Muscle layer of duodenum (tissue), 2 donors: ENCODE measurements at regions not wholly inside any gene's neighbourhood (a gene's known extent, or its start where the extent isn't known, plus 50 kb on each side); places are given as distances from the start of the nearest gene placed in this dataset.

Experiments
- H3K27ac ChIP-seq: one replicate; pipeline ENCODE4 v1.7.0; 2013; ENCODE audit warnings: mild to moderate bottlenecking, low read length
- H3K27me3 ChIP-seq: one replicate; pipeline ENCODE4 v1.7.0; 2013; ENCODE audit warnings: low read depth, mild to moderate bottlenecking, control low read depth, low read length
- H3K36me3 ChIP-seq, 2 donors: one replicate each; pipeline ENCODE4 v1.7.0; 2013; ENCODE audit warnings: low read length in 2 of 2, control low read depth in 1 of 2, mild to moderate bottlenecking in 1 of 2; ENCODE audit not compliant: insufficient read depth in 2 of 2, control insufficient read depth in 1 of 2
- H3K4me1 ChIP-seq, 2 donors: one replicate each; pipeline ENCODE4 v1.7.0; 2013; ENCODE audit warnings: low read length in 2 of 2, mild to moderate bottlenecking in 2 of 2, control low read depth in 1 of 2, moderate library complexity in 1 of 2; ENCODE audit not compliant: insufficient read depth in 2 of 2, control insufficient read depth in 1 of 2
- H3K4me3 ChIP-seq, 2 donors: one replicate each; pipeline ENCODE4 v1.7.0; 2013; ENCODE audit warnings: low read length in 2 of 2, low read depth in 1 of 2, mild to moderate bottlenecking in 1 of 2
- H3K9me3 ChIP-seq, 2 donors: one replicate each; pipeline ENCODE4 v1.7.0; 2013; ENCODE audit warnings: low read length in 2 of 2, control low read depth in 1 of 2, mild to moderate bottlenecking in 1 of 2; ENCODE audit not compliant: control insufficient read depth in 1 of 2
- donor health status: healthy.

- no peak overlapping the region for H3K27ac ChIP-seq
- no peaks in the 10 kb centered on the region for H3K27me3 ChIP-seq
- H3K9me3 ChIP-seq: peaks cover 0 to 20% of the 10 kb centered on the region in 2 donors
- no peaks in the 10 kb centered on the region for H3K36me3 ChIP-seq
- H3K4me3 ChIP-seq: no peak overlapping the region
- no peaks in the 10 kb centered on the region for H3K4me1 ChIP-seq
Measured at GRCh38 chr6:48844696-48845095, 618.4 kb downstream of the MMUT start.

- Histone ChIP-seq H3K4me3 (no peak overlapping the region), H3K9me3 (peaks cover 0 to 20% of the 10 kb centered on the region in 2 donors), H3K27ac (no peak overlapping the region), H3K4me1 (no peaks in the 10 kb centered on the region), H3K36me3 (no peaks in the 10 kb centered on the region), H3K27me3 (no peaks in the 10 kb centered on the region)
Measured at GRCh38 chr6:48840896-48841295, 622.2 kb downstream of the MMUT start.

DNA sequence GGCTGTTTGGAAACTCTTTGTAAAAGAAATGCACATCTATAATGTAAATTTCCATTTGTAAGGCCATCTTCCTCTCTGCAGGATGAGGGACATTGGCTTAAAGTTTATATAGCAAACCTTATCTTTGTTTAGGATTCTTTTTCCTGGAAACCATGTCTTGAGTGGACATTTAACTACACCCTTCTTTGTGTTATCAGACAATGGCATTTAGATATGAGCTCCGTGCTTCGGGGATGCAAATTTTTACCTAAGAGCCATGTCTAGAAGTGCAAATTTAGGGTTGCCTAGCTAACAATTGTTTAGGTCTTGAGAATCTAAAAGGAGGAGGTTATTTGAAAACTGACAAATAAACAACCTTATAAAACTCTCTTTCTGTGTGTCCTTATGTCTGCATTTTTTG lies 623.8 kb downstream of the MMUT start:
- Histone ChIP-seq H3K9me3 (peaks cover 0 to 16% of the 10 kb centered on the region in 2 donors), H3K27me3 (no peaks in the 10 kb centered on the region), H3K36me3 (no peaks in the 10 kb centered on the region), H3K4me1 (no peaks in the 10 kb centered on the region), H3K27ac (no peak overlapping the region), H3K4me3 (no peak overlapping the region)

- Histone ChIP-seq H3K27me3 (no peaks in the 10 kb centered on the region), H3K9me3 (peaks cover 0 to 15% of the 10 kb centered on the region in 2 donors)
Measured at GRCh38 chr6:48837744-48838143, 625.3 kb downstream of the MMUT start.

GRCh38 chr6:48835421-48835958 lies 627.6 kb downstream of the MMUT start:
- H3K27me3 ChIP-seq: no peaks in the 10 kb centered on the region
- no peaks in the 10 kb centered on the region for H3K36me3 ChIP-seq
- H3K9me3 ChIP-seq: no peaks in the 10 kb centered on the region
- no peak overlapping the region for H3K4me3 ChIP-seq
- no peaks in the 10 kb centered on the region for H3K4me1 ChIP-seq
- no peak overlapping the region for H3K27ac ChIP-seq

More at GRCh38 chr6:48837744-48838143, 625.3 kb downstream of the MMUT start:
- H3K4me1 ChIP-seq: no peaks in the 10 kb centered on the region
- no peaks in the 10 kb centered on the region for H3K36me3 ChIP-seq
- H3K4me3 ChIP-seq: no peak overlapping the region
- no peak overlapping the region for H3K27ac ChIP-seq

- H3K27me3 ChIP-seq: no peaks in the 10 kb centered on the region
- H3K36me3 ChIP-seq: no peaks in the 10 kb centered on the region
- H3K9me3 ChIP-seq: no peaks in the 10 kb centered on the region
- no peak overlapping the region for H3K4me3 ChIP-seq
- no peak overlapping the region for H3K27ac ChIP-seq
- H3K4me1 ChIP-seq: no peaks in the 10 kb centered on the region
Measured at GRCh38 chr6:48834706-48835105, 628.3 kb downstream of the MMUT start.

- no peaks in the 10 kb centered on the region for H3K27me3 ChIP-seq
- no peak overlapping the region for H3K27ac ChIP-seq
- no peaks in the 10 kb centered on the region for H3K36me3 ChIP-seq
- no peak overlapping the region for H3K4me3 ChIP-seq
- no peaks in the 10 kb centered on the region for H3K9me3 ChIP-seq
- no peaks in the 10 kb centered on the region for H3K4me1 ChIP-seq
Measured at GRCh38 chr6:48833916-48834315, 629.1 kb downstream of the MMUT start.

DNA sequence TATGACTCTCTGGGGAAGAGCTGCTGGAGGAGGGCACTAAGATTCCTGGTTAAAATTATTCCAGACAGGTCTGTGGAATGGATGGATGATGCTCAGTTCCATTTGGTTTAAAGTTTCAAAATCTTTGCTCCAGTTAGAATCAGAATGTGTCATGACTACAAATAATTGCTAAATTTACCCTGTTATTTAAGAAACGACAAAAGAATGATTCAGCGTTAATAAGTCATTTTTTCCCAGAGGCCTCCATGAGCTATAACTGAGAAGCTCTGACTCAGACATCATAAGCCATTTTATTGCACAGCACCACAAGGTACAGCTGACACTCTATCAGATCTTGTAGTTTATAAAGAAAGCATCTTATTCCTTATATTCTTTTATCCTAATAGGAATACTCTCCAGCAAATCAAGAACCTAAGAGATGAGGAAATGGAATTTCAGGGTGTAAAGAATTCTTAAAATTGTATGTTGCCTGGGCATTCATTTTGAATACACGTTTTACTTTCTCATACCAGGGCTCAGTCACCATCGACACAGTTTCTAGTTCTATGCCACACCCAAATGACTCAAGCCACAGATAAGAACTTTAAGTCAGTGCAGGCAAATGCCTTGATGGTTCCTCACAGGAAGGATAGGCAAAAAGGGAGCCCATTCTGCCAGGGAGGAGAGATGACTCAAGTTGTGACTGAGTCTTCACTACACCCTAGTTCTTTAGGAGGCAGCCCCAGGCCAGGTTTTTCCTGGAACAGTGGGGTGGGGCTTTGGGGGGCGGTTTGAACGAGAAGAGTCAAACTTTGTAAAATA lies 636.0 kb downstream of the MMUT start:
- Histone ChIP-seq H3K27ac (no peak overlapping the region), H3K27me3 (no peaks in the 10 kb centered on the region), H3K4me1 (no peaks in the 10 kb centered on the region), H3K9me3 (no peaks in the 10 kb centered on the region), H3K4me3 (no peak overlapping the region), H3K36me3 (peaks cover 0 to 3% of the 10 kb centered on the region in 2 donors)

DNA sequence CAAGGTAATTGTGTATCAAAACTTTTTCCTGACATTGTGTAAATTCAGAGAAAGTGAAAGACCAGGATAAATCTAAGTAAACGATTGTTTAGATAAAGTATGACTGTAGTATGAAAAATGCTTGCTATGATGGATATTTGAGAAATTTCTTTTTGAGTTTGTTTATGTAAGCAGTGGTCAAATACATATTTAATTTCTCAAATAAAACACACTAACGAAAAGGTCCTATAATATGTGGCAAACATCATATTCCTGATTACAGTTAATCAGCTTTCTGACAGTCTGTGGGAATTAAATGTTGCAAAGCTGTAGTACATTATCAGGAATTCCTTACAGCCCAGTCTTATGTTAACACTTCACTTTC lies 636.9 kb downstream of the MMUT start:
- Histone ChIP-seq H3K4me1 (no peaks in the 10 kb centered on the region), H3K27ac (no peak overlapping the region), H3K9me3 (no peaks in the 10 kb centered on the region), H3K4me3 (no peak overlapping the region), H3K27me3 (no peaks in the 10 kb centered on the region), H3K36me3 (peaks cover 0 to 3% of the 10 kb centered on the region in 2 donors)

GRCh38 chr6:48825501-48826151 lies 637.4 kb downstream of the MMUT start:
- H3K27me3 ChIP-seq: no peaks in the 10 kb centered on the region

GRCh38 chr6:48818052-48818412 lies 645.0 kb downstream of the MMUT start:
- no peak overlapping the region for H3K27ac ChIP-seq
- H3K4me1 ChIP-seq: no peaks in the 10 kb centered on the region
- H3K4me3 ChIP-seq: no peak overlapping the region
- no peaks in the 10 kb centered on the region for H3K27me3 ChIP-seq
- H3K36me3 ChIP-seq: no peaks in the 10 kb centered on the region
- H3K9me3 ChIP-seq: no peaks in the 10 kb centered on the region

More at GRCh38 chr6:48825501-48826151, 637.4 kb downstream of the MMUT start:
- H3K27ac ChIP-seq: no peak overlapping the region
- no peak overlapping the region for H3K4me3 ChIP-seq
- H3K36me3 ChIP-seq: peaks cover 0 to 3% of the 10 kb centered on the region in 2 donors
- no peaks in the 10 kb centered on the region for H3K9me3 ChIP-seq
- H3K4me1 ChIP-seq: no peaks in the 10 kb centered on the region
